Transverse colon (tissue), 4 donors: ENCODE measurements at regions not wholly inside any gene's neighbourhood (a gene's known extent, or its start where the extent isn't known, plus 50 kb on each side); places are given as distances from the start of the nearest gene placed in this dataset.

Source experiments
- DNase-seq: peaks from one replicate; pipeline ENCODE4 v3.0.0-alpha.2; 2019
- H3K27ac ChIP-seq, 4 donors: fragments of 200-600 bp; sonication (generic); 2 replicates each; pipeline ENCODE4 v1.5.1; 2016 to 2018; ENCODE audit warnings: inconsistent platforms in 4 of 4
- H3K27me3 ChIP-seq: fragments of 200-600 bp; sonication (generic); 2 replicates; pipeline ENCODE4 v1.5.1; 2017; ENCODE audit warnings: inconsistent platforms
- H3K36me3 ChIP-seq, 4 donors: fragments of 200-600 bp; sonication (generic); 2 replicates each; pipeline ENCODE4 v1.5.1; 2017 to 2019; ENCODE audit warnings: inconsistent platforms in 4 of 4
- H3K4me1 ChIP-seq, 4 donors: fragments of 200-600 bp; sonication (generic); 2 replicates each; pipeline ENCODE4 v1.5.1; 2017 to 2020; ENCODE audit warnings: inconsistent platforms in 4 of 4
- H3K4me3 ChIP-seq, 4 donors: fragments of 200-600 bp; sonication (generic); 1 replicate in 1 of 4; 2 replicates in 3 of 4; pipeline versions ENCODE4 v1.5.1 to v1.6.1; 2017 to 2019; ENCODE audit warnings: inconsistent platforms in 4 of 4
- H3K9me3 ChIP-seq, 2 donors: fragments of 200-600 bp; sonication (generic); 2 replicates each; pipeline ENCODE4 v1.5.1; 2017 to 2019; ENCODE audit warnings: inconsistent platforms in 2 of 2
- CTCF ChIP-seq, 5 experiments: fragments of 200-600 bp in 3 of 5; fragments of 450-650 bp in 2 of 5; sonication (generic) in 3 of 5; IDR thresholded peaks; 1 replicate in 2 of 5; 2 replicates in 3 of 5; pipeline ENCODE4 v1.5.1; 2016 to 2017; ENCODE audit warnings: antibody characterized with exemption in 5 of 5, inconsistent platforms in 3 of 5, mild to moderate bottlenecking in 2 of 5, moderate library complexity in 1 of 5
- EP300 ChIP-seq: sonication (generic); formaldehyde crosslinking; IDR thresholded peaks from one replicate; pipeline ENCODE4 v1.6.1; 2017; ENCODE audit warnings: antibody characterized with exemption, low read depth
- POLR2A ChIP-seq: fragments of 450-650 bp; IDR thresholded peaks from one replicate; pipeline ENCODE4 v1.6.1; 2016; ENCODE audit warnings: antibody characterized with exemption, mild to moderate bottlenecking, moderate library complexity
- POLR2AphosphoS5 ChIP-seq, 3 donors: sonication (generic); formaldehyde crosslinking; IDR thresholded peaks; one replicate each; pipeline ENCODE4 v1.6.1; 2016; ENCODE audit warnings: antibody characterized with exemption in 3 of 3
- WGBS, 2 donors: methylation state at CpG; one replicate each; pipeline ENCODE4 v1.1.5; 2018; ENCODE audit warnings: low coverage in 1 of 2; 5-methylcytosine and 5-hydroxymethylcytosine counted together
- in situ Hi-C, 4 donors: fragments of 200-750 bp; cut with MboI; loops; one replicate each; pipeline versions ENCODE4 v1.15.0 to v1.15.1; 2017; ENCODE audit warnings: low sequenced_read_pairs in 3 of 4, low pct_ligation_motif_present in 1 of 4, low pct_unique_long_range_greater_than_20kb in 1 of 4
- intact Hi-C: fragments of 100-400 bp; cut with DNase I; formaldehyde crosslinking; loops from one replicate; pipeline ENCODE4 v1.15.1; 2023; ENCODE audit warnings: low total_unique reads

GRCh38 chr5:158203261-158203660 lies 344.3 kb upstream of the CLINT1 start:
- intact Hi-C loops (no loop called here), in situ Hi-C loops (no loop called here)
- no peak for TF ChIP-seq CTCF (IDR thresholded peaks at IDR 0.05)
- no peak for TF ChIP-seq POLR2AphosphoS5 (IDR thresholded peaks at IDR 0.05)
- TF ChIP-seq POLR2A = no peak
- no peak for TF ChIP-seq EP300
- Histone ChIP-seq H3K4me1 (no peaks in the 10 kb centered on the region), H3K36me3 (no peaks in the 10 kb centered on the region), H3K27me3 (no peaks in the 10 kb centered on the region), H3K4me3 (no peak overlapping the region), H3K27ac (no peak overlapping the region), H3K9me3 (no peaks in the 10 kb centered on the region)
- WGBS, 2 donors = 81% methylated on average over 8 of the region's 8 CpGs; no CpG with 5 or more reads in 1 of the 2 donors
- no peak for DNase-seq

DNA sequence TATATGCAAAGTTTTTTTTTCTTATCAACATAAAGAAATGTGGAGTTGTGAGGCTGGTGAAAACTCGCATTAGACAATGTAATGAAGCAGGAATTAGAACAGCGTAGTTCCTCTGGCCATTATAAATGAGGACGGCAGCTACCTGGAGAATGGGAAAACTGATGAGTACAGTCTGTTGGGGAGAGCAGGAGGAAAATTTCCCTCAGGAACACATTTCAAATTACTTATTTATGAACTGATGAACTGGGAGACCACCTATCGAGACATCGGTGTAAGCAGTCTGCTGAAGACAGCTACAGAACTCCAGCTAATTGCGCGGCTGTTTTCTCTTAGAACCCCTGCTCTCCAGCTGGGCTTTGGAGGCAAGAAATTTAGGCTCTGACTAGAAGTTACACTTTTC lies 343.9 kb upstream of the CLINT1 start:
- 79 to 90% methylated on average over 7 of the region's 7 CpGs for WGBS, 2 donors

DNA sequence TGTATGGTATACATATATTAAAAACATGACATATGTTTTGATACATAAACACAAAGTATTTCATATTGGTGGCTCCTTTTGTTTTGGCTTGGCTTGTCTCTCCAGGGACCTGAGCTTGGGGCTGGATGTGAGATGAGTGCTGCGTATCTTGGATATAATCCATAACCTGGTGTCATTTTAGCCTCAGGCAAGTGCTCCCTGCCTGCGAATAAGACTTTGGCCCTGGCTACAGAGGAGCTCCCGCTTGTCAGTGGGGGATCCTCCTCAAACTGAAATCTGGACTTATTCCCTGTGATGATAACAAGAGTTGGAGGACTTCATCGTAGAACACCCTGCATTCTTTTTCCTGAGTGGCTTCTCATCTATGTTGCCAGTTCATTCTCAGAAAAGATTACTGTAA lies 341.7 kb upstream of the CLINT1 start:
- no peaks in the 10 kb centered on the region for H3K36me3 ChIP-seq
- H3K27me3 ChIP-seq = no peaks in the 10 kb centered on the region
- in situ Hi-C loops = no loop called here
- DNase-seq = no peak
- TF ChIP-seq POLR2A = no peak
- no peak for TF ChIP-seq POLR2AphosphoS5 (IDR thresholded peaks at IDR 0.05)
- TF ChIP-seq EP300 = no peak
- no peak for TF ChIP-seq CTCF (IDR thresholded peaks at IDR 0.05)
- no peaks in the 10 kb centered on the region for H3K9me3 ChIP-seq
- intact Hi-C loops = no loop called here
- no peak overlapping the region for H3K27ac ChIP-seq
- H3K4me1 ChIP-seq = no peaks in the 10 kb centered on the region
- no peak overlapping the region for H3K4me3 ChIP-seq
- WGBS, 2 donors = 83 to 100% methylated on average over 2 to 4 of the region's 4 CpGs

More for the DNA sequence above, 343.9 kb upstream of the CLINT1 start:
- H3K4me1 ChIP-seq = no peaks in the 10 kb centered on the region
- no peak for TF ChIP-seq EP300
- no peak for TF ChIP-seq POLR2A
- no peak for TF ChIP-seq CTCF (IDR thresholded peaks at IDR 0.05)
- no peak for TF ChIP-seq POLR2AphosphoS5 (IDR thresholded peaks at IDR 0.05)
- in situ Hi-C loops = no loop called here
- no peaks in the 10 kb centered on the region for H3K36me3 ChIP-seq
- H3K9me3 ChIP-seq = no peaks in the 10 kb centered on the region
- no peak overlapping the region for H3K27ac ChIP-seq
- DNase-seq = no peak
- intact Hi-C loops = no loop called here
- H3K4me3 ChIP-seq = no peak overlapping the region
- no peaks in the 10 kb centered on the region for H3K27me3 ChIP-seq

DNA sequence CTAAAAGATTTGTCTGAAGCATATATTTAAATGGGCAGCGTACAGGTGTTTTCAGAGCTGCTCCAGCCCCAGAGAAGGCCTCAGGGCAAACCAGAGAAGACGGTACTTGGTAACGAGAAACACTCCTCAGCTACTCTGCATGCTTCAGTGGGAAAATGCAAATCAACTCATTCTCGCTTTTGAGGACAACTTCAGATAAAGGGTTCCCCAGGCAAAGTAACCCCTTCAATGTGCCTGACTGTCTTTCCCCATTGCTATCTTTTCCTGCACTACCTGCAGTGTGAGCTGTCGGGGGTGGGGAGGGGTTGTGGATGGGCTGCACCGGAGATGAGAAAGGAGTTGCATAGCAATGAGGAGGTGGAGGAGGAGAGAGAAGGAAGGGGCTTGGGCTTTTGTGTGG lies 339.7 kb upstream of the CLINT1 start:
- Histone ChIP-seq H3K27ac (no peak overlapping the region), H3K4me1 (no peaks in the 10 kb centered on the region), H3K36me3 (no peaks in the 10 kb centered on the region), H3K27me3 (no peaks in the 10 kb centered on the region), H3K9me3 (no peaks in the 10 kb centered on the region), H3K4me3 (no peak overlapping the region)
- 82% methylated on average over 6 of the region's 6 CpGs; no CpG with 5 or more reads in 1 of the 2 donors for WGBS, 2 donors
- in situ Hi-C loops = no loop called here
- intact Hi-C loops = no loop called here
- DNase-seq = no peak
- no peak for TF ChIP-seq CTCF (IDR thresholded peaks at IDR 0.05)
- TF ChIP-seq POLR2A = no peak
- no peak for TF ChIP-seq POLR2AphosphoS5 (IDR thresholded peaks at IDR 0.05)
- TF ChIP-seq EP300 = no peak
